ENCODE measurements at regions not wholly inside any gene's neighbourhood (a gene's known extent, or its start where the extent isn't known, plus 50 kb on each side); places are given as distances from the start of the nearest gene placed in this dataset.

DNA sequence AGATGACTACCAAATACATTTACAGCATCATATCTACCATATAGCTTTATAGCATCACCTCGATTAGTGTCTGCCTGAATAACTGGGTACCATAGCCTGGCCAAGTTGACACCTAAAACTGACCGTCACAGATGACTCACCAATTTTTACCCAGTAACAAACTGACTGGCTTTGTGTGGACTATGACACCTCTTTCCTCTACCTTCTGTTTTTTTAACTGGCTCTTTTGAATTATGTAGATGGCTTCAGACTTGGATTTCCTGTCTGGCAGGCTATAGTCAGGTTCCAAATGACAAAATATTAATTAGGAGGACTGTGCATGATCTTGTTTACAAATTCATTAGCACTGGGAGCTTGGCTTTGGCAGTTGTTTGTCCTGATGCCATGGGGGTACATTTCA is 360.3 kb downstream of the TGFB2 start:
- TF ChIP-seq, protein P1, sequence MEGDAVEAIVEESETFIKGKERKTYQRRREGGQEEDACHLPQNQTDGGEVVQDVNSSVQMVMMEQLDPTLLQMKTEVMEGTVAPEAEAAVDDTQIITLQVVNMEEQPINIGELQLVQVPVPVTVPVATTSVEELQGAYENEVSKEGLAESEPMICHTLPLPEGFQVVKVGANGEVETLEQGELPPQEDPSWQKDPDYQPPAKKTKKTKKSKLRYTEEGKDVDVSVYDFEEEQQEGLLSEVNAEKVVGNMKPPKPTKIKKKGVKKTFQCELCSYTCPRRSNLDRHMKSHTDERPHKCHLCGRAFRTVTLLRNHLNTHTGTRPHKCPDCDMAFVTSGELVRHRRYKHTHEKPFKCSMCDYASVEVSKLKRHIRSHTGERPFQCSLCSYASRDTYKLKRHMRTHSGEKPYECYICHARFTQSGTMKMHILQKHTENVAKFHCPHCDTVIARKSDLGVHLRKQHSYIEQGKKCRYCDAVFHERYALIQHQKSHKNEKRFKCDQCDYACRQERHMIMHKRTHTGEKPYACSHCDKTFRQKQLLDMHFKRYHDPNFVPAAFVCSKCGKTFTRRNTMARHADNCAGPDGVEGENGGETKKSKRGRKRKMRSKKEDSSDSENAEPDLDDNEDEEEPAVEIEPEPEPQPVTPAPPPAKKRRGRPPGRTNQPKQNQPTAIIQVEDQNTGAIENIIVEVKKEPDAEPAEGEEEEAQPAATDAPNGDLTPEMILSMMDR (IDR thresholded peaks at IDR 0.05): no peak
- TF ChIP-seq POLR2A (IDR thresholded peaks at IDR 0.05): no peak
